ENCODE measurements at regions not wholly inside any gene's neighbourhood (a gene's known extent, or its start where the extent isn't known, plus 50 kb on each side); places are given as distances from the start of the nearest gene placed in this dataset.

- TF ChIP-seq BCL11A (IDR thresholded peaks at IDR 0.05; ENCODE audit: low read depth in 2 of 2, low read length in 2 of 2) (no peak), SP4 (IDR thresholded peaks at IDR 0.05; ENCODE audit: low read length) (no peak), KDM5A (IDR thresholded peaks at IDR 0.05; ENCODE audit: low read length) (no peak), TAF7 (optimal IDR thresholded peaks at IDR 0.05; ENCODE audit: borderline replicate concordance, low read depth, low read length) (no peak), GABPA (IDR thresholded peaks at IDR 0.05; ENCODE audit: borderline replicate concordance, insufficient read depth, low read length) (no peak), POU5F1 (IDR thresholded peaks at IDR 0.05; ENCODE audit: low read depth, low read length) (no peak), RXRA (IDR thresholded peaks at IDR 0.05; ENCODE audit: insufficient read depth, low read depth, low read length) (no peak), GTF2F1 (IDR thresholded peaks at IDR 0.05; ENCODE audit: borderline replicate concordance, low read depth, low read length) (no peak), POLR2AphosphoS5 (IDR thresholded peaks at IDR 0.05; ENCODE audit: low read depth, low read length) (no peak)
These were observed 930.1 kb upstream of the MAN1A1 start (continued) for GRCh38 chr6:120279466-120280167.
